ENCODE measurements at regions not wholly inside any gene's neighbourhood (a gene's known extent, or its start where the extent isn't known, plus 50 kb on each side); places are given as distances from the start of the nearest gene placed in this dataset.

DNA sequence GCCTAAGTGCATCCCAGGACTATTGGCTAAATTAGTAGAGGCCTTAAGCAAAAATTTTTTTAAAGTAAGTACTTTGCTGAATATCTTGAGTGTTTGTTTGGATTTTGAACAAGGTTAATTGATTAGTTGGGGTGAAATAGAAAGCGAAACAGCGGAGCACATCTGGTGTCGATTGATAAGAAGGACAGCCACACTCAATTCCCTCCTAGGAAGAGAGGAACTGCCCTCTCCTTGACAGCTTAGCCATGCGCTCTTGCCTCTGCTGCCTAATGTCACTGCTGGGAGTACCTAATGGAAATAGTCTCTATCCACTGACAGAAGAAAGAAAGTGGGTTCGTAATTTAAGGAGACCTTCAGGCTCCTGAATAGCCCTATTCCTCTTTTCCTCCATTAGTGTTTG lies 943.6 kb downstream of the DIPK2A start:
- Histone ChIP-seq H3K4me2 (no peak overlapping the region), H2AFZ (no peak overlapping the region), H3K27ac (ENCODE audit: low read depth) (no peak overlapping the region), H3F3A (replicated peaks; ENCODE audit: low read depth) (no peaks in the 10 kb centered on the region), H3K4me3 (no peak overlapping the region), H4K20me1 (replicated peaks; ENCODE audit: insufficient read depth) (no peaks in the 10 kb centered on the region), H3K79me2 (replicated peaks; ENCODE audit: insufficient read depth) (no peaks in the 10 kb centered on the region), H3K36me3 (ENCODE audit: insufficient read depth) (no peaks in the 10 kb centered on the region), H3K27me3 (ENCODE audit: insufficient read depth) (no peaks in the 10 kb centered on the region), H3K9me2 (ENCODE audit: insufficient read depth) (no peaks in the 10 kb centered on the region), H3K4me1 (ENCODE audit: insufficient read depth) (no peaks in the 10 kb centered on the region)
- no peaks in the 10 kb centered on the region for H3K4me1 Mint-ChIP-seq
- H3K4me3 Mint-ChIP-seq = no peak overlapping the region
- H3K27me3 Mint-ChIP-seq (ENCODE audit: insufficient read depth, low read depth, poor library complexity) = peaks cover 2% of the 10 kb centered on the region
- ATAC-seq (no peak), DNase-seq (ENCODE audit: low spot score) (peak; percentile 1)
- H3K36me3 Mint-ChIP-seq (ENCODE audit: low read depth) = 0 out of 3 replicates have a peak, but pooled peaks cover 3% of the 10 kb centered on the region
- H3K27ac Mint-ChIP-seq = no peak overlapping the region
- H3K9me3 Mint-ChIP-seq = peaks cover 4% of the 10 kb centered on the region; the same call in 2 of the 3 replicates
- no peak for TF ChIP-seq STAT1 (IDR thresholded peaks at IDR 0.05; ENCODE audit: unreplicated experiment)
- TF ChIP-seq ZNF331 (CRISPR knock-in tag; IDR thresholded peaks at IDR 0.05; ENCODE audit: low read depth) = no peak
- TF ChIP-seq, protein P1, sequence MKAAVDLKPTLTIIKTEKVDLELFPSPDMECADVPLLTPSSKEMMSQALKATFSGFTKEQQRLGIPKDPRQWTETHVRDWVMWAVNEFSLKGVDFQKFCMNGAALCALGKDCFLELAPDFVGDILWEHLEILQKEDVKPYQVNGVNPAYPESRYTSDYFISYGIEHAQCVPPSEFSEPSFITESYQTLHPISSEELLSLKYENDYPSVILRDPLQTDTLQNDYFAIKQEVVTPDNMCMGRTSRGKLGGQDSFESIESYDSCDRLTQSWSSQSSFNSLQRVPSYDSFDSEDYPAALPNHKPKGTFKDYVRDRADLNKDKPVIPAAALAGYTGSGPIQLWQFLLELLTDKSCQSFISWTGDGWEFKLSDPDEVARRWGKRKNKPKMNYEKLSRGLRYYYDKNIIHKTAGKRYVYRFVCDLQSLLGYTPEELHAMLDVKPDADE (IDR thresholded peaks at IDR 0.05) = no peak
- TF ChIP-seq EZH2 (IDR thresholded peaks at IDR 0.05; ENCODE audit: low read depth, unreplicated experiment) = no peak
- no peak for TF ChIP-seq EZH2phosphoT487 (IDR thresholded peaks at IDR 0.05; ENCODE audit: unreplicated experiment)
- no peak for TF ChIP-seq NANOG (IDR thresholded peaks at IDR 0.05; ENCODE audit: borderline replicate concordance)
- TF ChIP-seq, protein P2, sequence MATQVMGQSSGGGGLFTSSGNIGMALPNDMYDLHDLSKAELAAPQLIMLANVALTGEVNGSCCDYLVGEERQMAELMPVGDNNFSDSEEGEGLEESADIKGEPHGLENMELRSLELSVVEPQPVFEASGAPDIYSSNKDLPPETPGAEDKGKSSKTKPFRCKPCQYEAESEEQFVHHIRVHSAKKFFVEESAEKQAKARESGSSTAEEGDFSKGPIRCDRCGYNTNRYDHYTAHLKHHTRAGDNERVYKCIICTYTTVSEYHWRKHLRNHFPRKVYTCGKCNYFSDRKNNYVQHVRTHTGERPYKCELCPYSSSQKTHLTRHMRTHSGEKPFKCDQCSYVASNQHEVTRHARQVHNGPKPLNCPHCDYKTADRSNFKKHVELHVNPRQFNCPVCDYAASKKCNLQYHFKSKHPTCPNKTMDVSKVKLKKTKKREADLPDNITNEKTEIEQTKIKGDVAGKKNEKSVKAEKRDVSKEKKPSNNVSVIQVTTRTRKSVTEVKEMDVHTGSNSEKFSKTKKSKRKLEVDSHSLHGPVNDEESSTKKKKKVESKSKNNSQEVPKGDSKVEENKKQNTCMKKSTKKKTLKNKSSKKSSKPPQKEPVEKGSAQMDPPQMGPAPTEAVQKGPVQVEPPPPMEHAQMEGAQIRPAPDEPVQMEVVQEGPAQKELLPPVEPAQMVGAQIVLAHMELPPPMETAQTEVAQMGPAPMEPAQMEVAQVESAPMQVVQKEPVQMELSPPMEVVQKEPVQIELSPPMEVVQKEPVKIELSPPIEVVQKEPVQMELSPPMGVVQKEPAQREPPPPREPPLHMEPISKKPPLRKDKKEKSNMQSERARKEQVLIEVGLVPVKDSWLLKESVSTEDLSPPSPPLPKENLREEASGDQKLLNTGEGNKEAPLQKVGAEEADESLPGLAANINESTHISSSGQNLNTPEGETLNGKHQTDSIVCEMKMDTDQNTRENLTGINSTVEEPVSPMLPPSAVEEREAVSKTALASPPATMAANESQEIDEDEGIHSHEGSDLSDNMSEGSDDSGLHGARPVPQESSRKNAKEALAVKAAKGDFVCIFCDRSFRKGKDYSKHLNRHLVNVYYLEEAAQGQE (IDR thresholded peaks at IDR 0.05; ENCODE audit: unreplicated experiment) = no peak
- TF ChIP-seq ZNF114 (CRISPR knock-in tag; IDR thresholded peaks at IDR 0.05) = no peak
- TF ChIP-seq, protein P3, sequence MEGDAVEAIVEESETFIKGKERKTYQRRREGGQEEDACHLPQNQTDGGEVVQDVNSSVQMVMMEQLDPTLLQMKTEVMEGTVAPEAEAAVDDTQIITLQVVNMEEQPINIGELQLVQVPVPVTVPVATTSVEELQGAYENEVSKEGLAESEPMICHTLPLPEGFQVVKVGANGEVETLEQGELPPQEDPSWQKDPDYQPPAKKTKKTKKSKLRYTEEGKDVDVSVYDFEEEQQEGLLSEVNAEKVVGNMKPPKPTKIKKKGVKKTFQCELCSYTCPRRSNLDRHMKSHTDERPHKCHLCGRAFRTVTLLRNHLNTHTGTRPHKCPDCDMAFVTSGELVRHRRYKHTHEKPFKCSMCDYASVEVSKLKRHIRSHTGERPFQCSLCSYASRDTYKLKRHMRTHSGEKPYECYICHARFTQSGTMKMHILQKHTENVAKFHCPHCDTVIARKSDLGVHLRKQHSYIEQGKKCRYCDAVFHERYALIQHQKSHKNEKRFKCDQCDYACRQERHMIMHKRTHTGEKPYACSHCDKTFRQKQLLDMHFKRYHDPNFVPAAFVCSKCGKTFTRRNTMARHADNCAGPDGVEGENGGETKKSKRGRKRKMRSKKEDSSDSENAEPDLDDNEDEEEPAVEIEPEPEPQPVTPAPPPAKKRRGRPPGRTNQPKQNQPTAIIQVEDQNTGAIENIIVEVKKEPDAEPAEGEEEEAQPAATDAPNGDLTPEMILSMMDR (conservative IDR thresholded peaks at IDR 0.05; ENCODE audit: low read depth in 2 of 2) = no peak
- TF ChIP-seq JUNB (IDR thresholded peaks at IDR 0.05; ENCODE audit: unreplicated experiment) = no peak
- no peak for TF ChIP-seq CREB1 (CRISPR knock-in tag; IDR thresholded peaks at IDR 0.05; ENCODE audit: low read depth)
- TF ChIP-seq, protein P4, sequence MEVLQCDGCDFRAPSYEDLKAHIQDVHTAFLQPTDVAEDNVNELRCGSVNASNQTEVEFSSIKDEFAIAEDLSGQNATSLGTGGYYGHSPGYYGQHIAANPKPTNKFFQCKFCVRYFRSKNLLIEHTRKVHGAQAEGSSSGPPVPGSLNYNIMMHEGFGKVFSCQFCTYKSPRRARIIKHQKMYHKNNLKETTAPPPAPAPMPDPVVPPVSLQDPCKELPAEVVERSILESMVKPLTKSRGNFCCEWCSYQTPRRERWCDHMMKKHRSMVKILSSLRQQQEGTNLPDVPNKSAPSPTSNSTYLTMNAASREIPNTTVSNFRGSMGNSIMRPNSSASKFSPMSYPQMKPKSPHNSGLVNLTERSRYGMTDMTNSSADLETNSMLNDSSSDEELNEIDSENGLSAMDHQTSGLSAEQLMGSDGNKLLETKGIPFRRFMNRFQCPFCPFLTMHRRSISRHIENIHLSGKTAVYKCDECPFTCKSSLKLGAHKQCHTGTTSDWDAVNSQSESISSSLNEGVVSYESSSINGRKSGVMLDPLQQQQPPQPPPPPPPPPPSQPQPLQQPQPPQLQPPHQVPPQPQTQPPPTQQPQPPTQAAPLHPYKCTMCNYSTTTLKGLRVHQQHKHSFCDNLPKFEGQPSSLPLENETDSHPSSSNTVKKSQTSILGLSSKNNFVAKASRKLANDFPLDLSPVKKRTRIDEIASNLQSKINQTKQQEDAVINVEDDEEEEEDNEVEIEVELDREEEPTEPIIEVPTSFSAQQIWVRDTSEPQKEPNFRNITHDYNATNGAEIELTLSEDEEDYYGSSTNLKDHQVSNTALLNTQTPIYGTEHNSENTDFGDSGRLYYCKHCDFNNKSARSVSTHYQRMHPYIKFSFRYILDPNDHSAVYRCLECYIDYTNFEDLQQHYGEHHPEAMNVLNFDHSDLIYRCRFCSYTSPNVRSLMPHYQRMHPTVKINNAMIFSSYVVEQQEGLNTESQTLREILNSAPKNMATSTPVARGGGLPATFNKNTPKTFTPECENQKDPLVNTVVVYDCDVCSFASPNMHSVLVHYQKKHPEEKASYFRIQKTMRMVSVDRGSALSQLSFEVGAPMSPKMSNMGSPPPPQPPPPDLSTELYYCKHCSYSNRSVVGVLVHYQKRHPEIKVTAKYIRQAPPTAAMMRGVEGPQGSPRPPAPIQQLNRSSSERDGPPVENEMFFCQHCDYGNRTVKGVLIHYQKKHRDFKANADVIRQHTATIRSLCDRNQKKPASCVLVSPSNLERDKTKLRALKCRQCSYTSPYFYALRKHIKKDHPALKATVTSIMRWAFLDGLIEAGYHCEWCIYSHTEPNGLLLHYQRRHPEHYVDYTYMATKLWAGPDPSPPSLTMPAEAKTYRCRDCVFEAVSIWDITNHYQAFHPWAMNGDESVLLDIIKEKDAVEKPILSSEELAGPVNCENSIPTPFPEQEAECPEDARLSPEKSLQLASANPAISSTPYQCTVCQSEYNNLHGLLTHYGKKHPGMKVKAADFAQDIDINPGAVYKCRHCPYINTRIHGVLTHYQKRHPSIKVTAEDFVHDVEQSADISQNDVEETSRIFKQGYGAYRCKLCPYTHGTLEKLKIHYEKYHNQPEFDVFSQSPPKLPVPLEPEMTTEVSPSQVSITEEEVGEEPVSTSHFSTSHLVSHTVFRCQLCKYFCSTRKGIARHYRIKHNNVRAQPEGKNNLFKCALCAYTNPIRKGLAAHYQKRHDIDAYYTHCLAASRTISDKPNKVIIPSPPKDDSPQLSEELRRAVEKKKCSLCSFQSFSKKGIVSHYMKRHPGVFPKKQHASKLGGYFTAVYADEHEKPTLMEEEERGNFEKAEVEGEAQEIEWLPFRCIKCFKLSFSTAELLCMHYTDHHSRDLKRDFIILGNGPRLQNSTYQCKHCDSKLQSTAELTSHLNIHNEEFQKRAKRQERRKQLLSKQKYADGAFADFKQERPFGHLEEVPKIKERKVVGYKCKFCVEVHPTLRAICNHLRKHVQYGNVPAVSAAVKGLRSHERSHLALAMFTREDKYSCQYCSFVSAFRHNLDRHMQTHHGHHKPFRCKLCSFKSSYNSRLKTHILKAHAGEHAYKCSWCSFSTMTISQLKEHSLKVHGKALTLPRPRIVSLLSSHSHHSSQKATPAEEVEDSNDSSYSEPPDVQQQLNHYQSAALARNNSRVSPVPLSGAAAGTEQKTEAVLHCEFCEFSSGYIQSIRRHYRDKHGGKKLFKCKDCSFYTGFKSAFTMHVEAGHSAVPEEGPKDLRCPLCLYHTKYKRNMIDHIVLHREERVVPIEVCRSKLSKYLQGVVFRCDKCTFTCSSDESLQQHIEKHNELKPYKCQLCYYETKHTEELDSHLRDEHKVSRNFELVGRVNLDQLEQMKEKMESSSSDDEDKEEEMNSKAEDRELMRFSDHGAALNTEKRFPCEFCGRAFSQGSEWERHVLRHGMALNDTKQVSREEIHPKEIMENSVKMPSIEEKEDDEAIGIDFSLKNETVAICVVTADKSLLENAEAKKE (CRISPR knock-in tag; IDR thresholded peaks at IDR 0.05) = no peak
- TF ChIP-seq POLR2AphosphoS5 (IDR thresholded peaks at IDR 0.05; ENCODE audit: low read depth) = no peak
